ENCODE measurements at regions not wholly inside any gene's neighbourhood (a gene's known extent, or its start where the extent isn't known, plus 50 kb on each side); places are given as distances from the start of the nearest gene placed in this dataset.

- no peak for TF ChIP-seq CTCF (conservative IDR thresholded peaks at IDR 0.05; ENCODE audit: low read length)
- TF ChIP-seq EZH2phosphoT487 (IDR thresholded peaks at IDR 0.05; ENCODE audit: borderline replicate concordance, low read depth, low read length), result no peak
Observed at GRCh38 chr2:134138115-134138514, 115.8 kb upstream of the MGAT5 start.
